Keratinocyte (primary cell): ENCODE measurements at regions not wholly inside any gene's neighbourhood (a gene's known extent, or its start where the extent isn't known, plus 50 kb on each side); places are given as distances from the start of the nearest gene placed in this dataset.

Experiments used
- DNase-seq: peaks from one replicate; pipeline ENCODE4 v3.0.0-alpha.2; 2011; ENCODE audit warnings: low read depth, missing footprints, low spot score
- FAIRE-seq: peaks from 2 replicates; lab custom pipeline; 2011; peaks lifted over from hg19 to GRCh38; lab: Jason Lieb, UNC
- H2AFZ ChIP-seq: 2 replicates; pipeline ENCODE4 v1.6.0; 2012; ENCODE audit warnings: low read length, control low read depth, inconsistent platforms; ENCODE audit not compliant: control insufficient read depth
- H3K27ac ChIP-seq: 2 replicates; pipeline ENCODE4 v1.5.1; 2011; ENCODE audit warnings: low read length; ENCODE audit not compliant: control insufficient read depth, insufficient read depth
- H3K27me3 ChIP-seq: 3 replicates; pipeline ENCODE4 v1.6.0; 2011; ENCODE audit warnings: low read length; ENCODE audit not compliant: control insufficient read depth, insufficient read depth; ENCODE audit errors: extremely low read depth
- H3K36me3 ChIP-seq, 2 experiments: 2 replicates in 1 of 2; 3 replicates in 1 of 2; pipeline ENCODE4 v1.5.1; 2011; ENCODE audit warnings: low read length in 2 of 2, mild to moderate bottlenecking in 1 of 2; ENCODE audit not compliant: control insufficient read depth in 2 of 2, insufficient read depth in 2 of 2; ENCODE audit errors: extremely low read depth in 1 of 2
- H3K4me1 ChIP-seq: 3 replicates; pipeline ENCODE4 v1.5.1; 2011; ENCODE audit warnings: low read length; ENCODE audit not compliant: control insufficient read depth, insufficient read depth; ENCODE audit errors: extremely low read depth
- H3K4me2 ChIP-seq: 3 replicates; pipeline ENCODE4 v1.6.0; 2011; ENCODE audit warnings: low read depth, low read length; ENCODE audit not compliant: control insufficient read depth, insufficient read depth; ENCODE audit errors: extremely low read depth
- H3K4me3 ChIP-seq, 3 experiments: fragments of 200-600 bp in 1 of 3; sonication (generic) in 1 of 3; 2 replicates in 2 of 3; 3 replicates in 1 of 3; pipeline ENCODE4 v1.5.1; 2011 to 2016; ENCODE audit warnings: low read length in 3 of 3, mild to moderate bottlenecking in 3 of 3, control low read depth in 2 of 3, inconsistent platforms in 1 of 3, low read depth in 1 of 3, mixed read lengths in 1 of 3, mixed run types in 1 of 3, moderate library complexity in 1 of 3; ENCODE audit not compliant: control insufficient read depth in 2 of 3, insufficient read depth in 2 of 3; ENCODE audit errors: extremely low read depth in 1 of 3
- H3K79me2 ChIP-seq: 2 replicates; pipeline ENCODE4 v1.6.0; 2012; ENCODE audit warnings: low read length; ENCODE audit not compliant: control insufficient read depth, insufficient read depth
- H3K9ac ChIP-seq: 3 replicates; pipeline ENCODE4 v1.6.0; 2011; ENCODE audit warnings: low read length; ENCODE audit not compliant: control insufficient read depth, insufficient read depth; ENCODE audit errors: extremely low read depth
- H3K9me1 ChIP-seq: 3 replicates; pipeline ENCODE4 v1.6.0; 2011; ENCODE audit warnings: low read length; ENCODE audit not compliant: control insufficient read depth, insufficient read depth; ENCODE audit errors: extremely low read depth
- H3K9me3 ChIP-seq: 2 replicates; pipeline ENCODE4 v1.5.1; 2012; ENCODE audit warnings: low read depth, low read length; ENCODE audit not compliant: control insufficient read depth
- H4K20me1 ChIP-seq: 3 replicates; pipeline ENCODE4 v1.6.0; 2011; ENCODE audit warnings: low read length; ENCODE audit not compliant: control insufficient read depth, insufficient read depth; ENCODE audit errors: extremely low read depth
- CTCF ChIP-seq, 3 experiments: IDR thresholded peaks in 1 of 3; conservative IDR thresholded peaks in 1 of 3; optimal IDR thresholded peaks in 1 of 3; 2 replicates in 2 of 3; 3 replicates in 1 of 3; pipeline versions ENCODE3 to v1.5.1; 2011; ENCODE audit warnings: low read length in 3 of 3, mild to moderate bottlenecking in 3 of 3, moderate library complexity in 2 of 3, control low read depth in 1 of 3, inconsistent platforms in 1 of 3; ENCODE audit not compliant: insufficient read depth in 2 of 3; ENCODE audit errors: extremely low read depth in 1 of 3
- EZH2 ChIP-seq: IDR thresholded peaks from one replicate; pipeline ENCODE4 v1.6.1; 2012; ENCODE audit warnings: inconsistent platforms, mild to moderate bottlenecking, low read length, moderate library complexity
- dilution Hi-C: fragments of 300-500 bp; cut with MboI; formaldehyde crosslinking; loops from one replicate; pipeline ENCODE4 v1.7.0; 2020; ENCODE audit warnings: low sequenced_read_pairs; ENCODE audit not compliant: extremely low pct_ligation_motif_present

GRCh38 chr5:179422908-179423481 lies 77.7 kb upstream of the ADAMTS2 start:
- TF ChIP-seq EZH2 (no peak), CTCF (optimal IDR thresholded peaks at IDR 0.05 in 1 of 3, IDR thresholded peaks at IDR 0.05 in 1 of 3, conservative IDR thresholded peaks at IDR 0.05 in 1 of 3; ENCODE audit: extremely low read depth in 1 of 3, insufficient read depth in 2 of 3, low read length in 3 of 3) (no peak)
- Histone ChIP-seq H3K27ac (no peak overlapping the region), H2AFZ (no peak overlapping the region), H3K9ac (no peak overlapping the region), H4K20me1 (no peaks in the 10 kb centered on the region), H3K4me1 (no peaks in the 10 kb centered on the region), H3K9me1 (no peaks in the 10 kb centered on the region), H3K79me2 (no peaks in the 10 kb centered on the region), H3K27me3 (no peaks in the 10 kb centered on the region), H3K4me3 (no peak overlapping the region), H3K36me3 (no peaks in the 10 kb centered on the region), H3K4me2 (no peak overlapping the region), H3K9me3 (peaks cover 7% of the 10 kb centered on the region)
- no peak for FAIRE-seq
- DNase-seq: no peak
- dilution Hi-C loops: no loop called here

- Histone ChIP-seq H4K20me1 (no peaks in the 10 kb centered on the region), H3K4me3 (no peak overlapping the region), H3K27ac (no peak overlapping the region), H3K36me3 (no peaks in the 10 kb centered on the region), H3K4me2 (no peak overlapping the region), H3K9ac (no peak overlapping the region), H2AFZ (no peak overlapping the region), H3K9me3 (peaks cover 8% of the 10 kb centered on the region), H3K9me1 (no peaks in the 10 kb centered on the region), H3K4me1 (no peaks in the 10 kb centered on the region), H3K27me3 (no peaks in the 10 kb centered on the region), H3K79me2 (no peaks in the 10 kb centered on the region)
- dilution Hi-C loops: no loop called here
- TF ChIP-seq CTCF (optimal IDR thresholded peaks at IDR 0.05 in 1 of 3, IDR thresholded peaks at IDR 0.05 in 1 of 3, conservative IDR thresholded peaks at IDR 0.05 in 1 of 3; ENCODE audit: extremely low read depth in 1 of 3, insufficient read depth in 2 of 3, low read length in 3 of 3): no peak
- no peak for TF ChIP-seq EZH2
- DNase-seq (no peak), FAIRE-seq (no peak)
These were observed 77.1 kb upstream of the ADAMTS2 start for GRCh38 chr5:179422213-179422855.
